GM12878 (cell line): ENCODE measurements at regions not wholly inside any gene's neighbourhood (a gene's known extent, or its start where the extent isn't known, plus 50 kb on each side); places are given as distances from the start of the nearest gene placed in this dataset.

Experiments
- CHD1 ChIP-seq: IDR thresholded peaks from 2 replicates; pipeline ENCODE4 v1.6.1; 2012; ENCODE audit warnings: low read depth, low read length, improper control_type of control experiment
- RBBP5 ChIP-seq: fragments of 200-600 bp; sonication (generic); conservative IDR thresholded peaks from 2 replicates; pipeline ENCODE4 v1.6.1; 2016
- SP1 ChIP-seq: IDR thresholded peaks from one replicate; pipeline ENCODE4 v1.6.1; 2011; ENCODE audit warnings: low read depth, low read length
- USF1 ChIP-seq: IDR thresholded peaks from 2 replicates; pipeline ENCODE4 v1.6.1; 2011; ENCODE audit warnings: borderline replicate concordance, low read depth, mild to moderate bottlenecking, moderate library complexity, mixed read lengths, low read length; ENCODE audit not compliant: insufficient read depth; ENCODE audit errors: extremely low read length
- YY1 ChIP-seq: IDR thresholded peaks from 2 replicates; pipeline ENCODE4 v1.6.1; 2011; ENCODE audit warnings: low read depth, mild to moderate bottlenecking, low read length
- ZZZ3 ChIP-seq: IDR thresholded peaks from 2 replicates; pipeline ENCODE4 v1.6.1; 2011; ENCODE audit warnings: low read depth; ENCODE audit not compliant: control insufficient read depth, insufficient read length
- TF ChIP-seq, protein P1 (sequence below): fragments of 450-650 bp; formaldehyde crosslinking; IDR thresholded peaks from 2 replicates; pipeline ENCODE4 v1.4.0; 2020; ENCODE audit warnings: mild to moderate bottlenecking, moderate library complexity
- TF ChIP-seq, protein P2 (sequence below), 3 experiments: IDR thresholded peaks in 2 of 3; conservative IDR thresholded peaks in 1 of 3; 2 replicates each; pipeline ENCODE4 v1.5.1; 2011; ENCODE audit warnings: low read depth in 3 of 3, low read length in 3 of 3, mild to moderate bottlenecking in 3 of 3, control low read depth in 2 of 3, moderate library complexity in 2 of 3, inconsistent platforms in 1 of 3, mixed read lengths in 1 of 3; ENCODE audit not compliant: control insufficient read depth in 2 of 3, insufficient read depth in 1 of 3; ENCODE audit errors: extremely low read depth in 1 of 3

- TF ChIP-seq USF1 (no peak), SP1 (no peak), CHD1 (no peak), ZZZ3 (no peak), RBBP5 (no peak), YY1 (no peak)
- TF ChIP-seq, protein P1, sequence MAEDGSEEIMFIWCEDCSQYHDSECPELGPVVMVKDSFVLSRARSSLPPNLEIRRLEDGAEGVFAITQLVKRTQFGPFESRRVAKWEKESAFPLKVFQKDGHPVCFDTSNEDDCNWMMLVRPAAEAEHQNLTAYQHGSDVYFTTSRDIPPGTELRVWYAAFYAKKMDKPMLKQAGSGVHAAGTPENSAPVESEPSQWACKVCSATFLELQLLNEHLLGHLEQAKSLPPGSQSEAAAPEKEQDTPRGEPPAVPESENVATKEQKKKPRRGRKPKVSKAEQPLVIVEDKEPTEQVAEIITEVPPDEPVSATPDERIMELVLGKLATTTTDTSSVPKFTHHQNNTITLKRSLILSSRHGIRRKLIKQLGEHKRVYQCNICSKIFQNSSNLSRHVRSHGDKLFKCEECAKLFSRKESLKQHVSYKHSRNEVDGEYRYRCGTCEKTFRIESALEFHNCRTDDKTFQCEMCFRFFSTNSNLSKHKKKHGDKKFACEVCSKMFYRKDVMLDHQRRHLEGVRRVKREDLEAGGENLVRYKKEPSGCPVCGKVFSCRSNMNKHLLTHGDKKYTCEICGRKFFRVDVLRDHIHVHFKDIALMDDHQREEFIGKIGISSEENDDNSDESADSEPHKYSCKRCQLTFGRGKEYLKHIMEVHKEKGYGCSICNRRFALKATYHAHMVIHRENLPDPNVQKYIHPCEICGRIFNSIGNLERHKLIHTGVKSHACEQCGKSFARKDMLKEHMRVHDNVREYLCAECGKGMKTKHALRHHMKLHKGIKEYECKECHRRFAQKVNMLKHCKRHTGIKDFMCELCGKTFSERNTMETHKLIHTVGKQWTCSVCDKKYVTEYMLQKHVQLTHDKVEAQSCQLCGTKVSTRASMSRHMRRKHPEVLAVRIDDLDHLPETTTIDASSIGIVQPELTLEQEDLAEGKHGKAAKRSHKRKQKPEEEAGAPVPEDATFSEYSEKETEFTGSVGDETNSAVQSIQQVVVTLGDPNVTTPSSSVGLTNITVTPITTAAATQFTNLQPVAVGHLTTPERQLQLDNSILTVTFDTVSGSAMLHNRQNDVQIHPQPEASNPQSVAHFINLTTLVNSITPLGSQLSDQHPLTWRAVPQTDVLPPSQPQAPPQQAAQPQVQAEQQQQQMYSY (CRISPR knock-in tag) = no peak
- TF ChIP-seq, protein P2, sequence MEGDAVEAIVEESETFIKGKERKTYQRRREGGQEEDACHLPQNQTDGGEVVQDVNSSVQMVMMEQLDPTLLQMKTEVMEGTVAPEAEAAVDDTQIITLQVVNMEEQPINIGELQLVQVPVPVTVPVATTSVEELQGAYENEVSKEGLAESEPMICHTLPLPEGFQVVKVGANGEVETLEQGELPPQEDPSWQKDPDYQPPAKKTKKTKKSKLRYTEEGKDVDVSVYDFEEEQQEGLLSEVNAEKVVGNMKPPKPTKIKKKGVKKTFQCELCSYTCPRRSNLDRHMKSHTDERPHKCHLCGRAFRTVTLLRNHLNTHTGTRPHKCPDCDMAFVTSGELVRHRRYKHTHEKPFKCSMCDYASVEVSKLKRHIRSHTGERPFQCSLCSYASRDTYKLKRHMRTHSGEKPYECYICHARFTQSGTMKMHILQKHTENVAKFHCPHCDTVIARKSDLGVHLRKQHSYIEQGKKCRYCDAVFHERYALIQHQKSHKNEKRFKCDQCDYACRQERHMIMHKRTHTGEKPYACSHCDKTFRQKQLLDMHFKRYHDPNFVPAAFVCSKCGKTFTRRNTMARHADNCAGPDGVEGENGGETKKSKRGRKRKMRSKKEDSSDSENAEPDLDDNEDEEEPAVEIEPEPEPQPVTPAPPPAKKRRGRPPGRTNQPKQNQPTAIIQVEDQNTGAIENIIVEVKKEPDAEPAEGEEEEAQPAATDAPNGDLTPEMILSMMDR (IDR thresholded peaks at IDR 0.05 in 2 of 3, conservative IDR thresholded peaks at IDR 0.05 in 1 of 3; ENCODE audit: control insufficient read depth in 2 of 3, extremely low read depth in 1 of 3, insufficient read depth in 1 of 3, low read depth in 3 of 3, low read length in 3 of 3) = no peak
Measured at GRCh38 chr20:51861726-51862466, 59.6 kb upstream of the SALL4 start.
